Inferior parietal cortex (tissue), 1 donor: ENCODE measurements at regions not wholly inside any gene's neighbourhood (a gene's known extent, or its start where the extent isn't known, plus 50 kb on each side); places are given as distances from the start of the nearest gene placed in this dataset.
A peak's percentile ranks its signal among the peaks of the same experiment; 100 is the strongest.

Source experiments
- DNase-seq: peaks from one replicate; pipeline ENCODE4 v3.0.0-alpha.2; 2016; ENCODE audit errors: extremely low spot score

DNA sequence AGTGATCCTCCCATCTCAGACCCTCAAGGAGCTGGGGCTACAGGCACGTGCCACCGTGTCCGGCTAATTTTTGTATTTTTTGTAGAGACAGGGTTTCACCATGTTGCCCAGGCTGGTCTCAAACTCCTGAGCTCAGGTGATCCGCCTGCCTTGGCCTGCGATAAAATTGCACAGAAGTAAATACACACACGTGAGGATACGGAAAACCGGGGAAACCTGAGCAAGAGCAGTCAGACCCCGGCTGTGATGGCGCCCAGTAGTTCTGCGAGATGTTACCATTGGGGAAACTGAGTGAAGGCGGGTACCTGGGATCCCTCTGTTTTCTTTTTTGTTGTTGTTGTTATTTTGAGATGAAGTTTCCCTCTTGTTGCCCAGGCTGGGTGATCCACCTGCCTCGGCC lies 114.9 kb downstream of the C9orf50 start:
- no peak for DNase-seq

- no peak for DNase-seq
Measured at GRCh38 chr9:129505270-129505902, 115.5 kb downstream of the C9orf50 start.

DNA sequence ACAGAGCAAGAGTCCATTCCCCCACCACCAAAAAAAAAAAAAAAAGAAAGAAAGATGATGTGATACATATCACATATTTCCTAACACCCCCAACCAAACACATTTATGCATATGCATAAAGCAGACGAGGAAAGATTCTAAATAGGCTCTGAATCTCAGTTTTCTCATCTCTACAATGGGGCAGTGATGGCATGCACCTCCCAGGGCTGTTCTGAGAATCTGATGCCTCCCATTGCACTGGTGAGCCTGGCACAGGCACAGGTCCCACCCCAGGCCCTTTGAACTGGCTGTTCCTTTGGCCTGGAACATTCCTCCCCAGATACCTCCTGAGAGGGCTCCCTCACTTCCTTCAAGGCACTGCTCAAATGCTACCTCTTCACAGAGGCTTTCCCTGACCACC lies 116.5 kb downstream of the C9orf50 start:
- DNase-seq: no peak

GRCh38 chr9:129501771-129502319 lies 119.1 kb downstream of the C9orf50 start:
- no peak for DNase-seq

GRCh38 chr9:129500863-129501770 lies 119.8 kb downstream of the C9orf50 start:
- DNase-seq: no peak

- DNase-seq: no peak
Measured at GRCh38 chr9:129500161-129500862, 120.6 kb downstream of the C9orf50 start.

GRCh38 chr9:129498451-129499384 lies 122.2 kb downstream of the C9orf50 start:
- no peak for DNase-seq

- no peak for DNase-seq
Measured at GRCh38 chr9:129497813-129498450, 123.0 kb downstream of the C9orf50 start.

- no peak for DNase-seq
Measured at GRCh38 chr9:129497005-129497812, 123.7 kb downstream of the C9orf50 start.

- DNase-seq: peak; percentile 86
Measured at GRCh38 chr9:129496473-129497004, 124.4 kb downstream of the C9orf50 start.

DNA sequence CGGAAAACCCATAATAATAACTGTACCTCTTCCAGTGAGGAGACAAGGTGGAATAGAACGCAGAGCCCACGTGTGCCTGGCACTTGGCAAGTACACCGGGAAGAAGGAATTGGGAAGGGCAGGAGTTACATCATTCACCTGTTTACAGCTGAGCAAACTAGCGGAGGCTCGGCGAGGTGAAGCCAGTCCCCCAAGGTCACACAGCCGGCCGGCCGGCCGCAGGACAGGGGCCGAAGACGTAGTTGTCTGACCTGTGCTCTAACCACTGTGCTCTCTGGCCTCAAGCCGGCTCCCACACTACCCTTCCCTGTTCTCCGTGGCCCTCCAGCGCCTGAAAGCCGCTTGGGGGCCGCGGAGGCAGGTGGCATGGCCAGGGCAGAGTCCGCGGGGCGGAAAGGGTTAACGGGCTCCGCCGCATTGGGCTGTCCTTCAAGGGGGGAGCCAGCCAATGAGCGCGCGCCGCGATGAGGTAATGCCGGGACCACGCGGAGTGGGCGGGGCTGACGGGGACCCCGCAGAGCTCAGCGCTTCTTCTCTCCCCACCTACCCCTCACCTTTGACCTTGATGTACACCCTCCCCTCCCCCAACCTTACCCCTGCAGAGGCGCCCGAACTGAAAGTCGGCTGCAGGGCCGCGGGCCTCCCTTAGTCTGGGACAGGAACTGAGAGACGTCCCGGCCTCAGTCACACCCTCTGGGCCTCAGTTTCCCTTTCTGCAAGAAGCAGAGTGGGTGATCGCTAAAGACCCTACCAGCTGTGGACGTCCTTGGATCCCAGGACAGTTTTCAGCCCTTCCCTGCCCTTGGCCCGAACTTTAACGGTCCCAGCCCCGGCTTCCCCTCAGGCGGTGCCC lies 125.1 kb downstream of the C9orf50 start:
- peak; percentile 91 for DNase-seq

GRCh38 chr9:129494113-129494789 lies 126.7 kb downstream of the C9orf50 start:
- DNase-seq: no peak

DNA sequence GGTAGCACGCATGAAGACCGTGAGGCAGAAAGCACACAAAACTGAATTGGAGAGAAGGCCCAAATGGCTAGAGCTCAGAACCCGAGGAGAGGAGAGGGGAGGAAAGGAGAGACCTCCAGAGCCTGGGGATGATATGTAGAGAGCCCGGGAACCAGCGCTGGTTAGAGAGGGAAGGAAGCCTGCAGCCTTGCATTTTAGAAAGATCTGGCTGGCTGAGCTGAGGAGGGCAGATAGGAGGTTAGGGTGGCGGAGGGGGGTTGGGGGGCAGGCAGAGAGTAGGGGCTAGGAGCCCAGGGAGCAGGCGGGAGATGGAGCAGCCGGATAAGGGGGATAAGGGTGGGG lies 127.2 kb downstream of the C9orf50 start:
- DNase-seq: no peak

- no peak for DNase-seq
Measured at GRCh38 chr9:129493002-129493705, 127.7 kb downstream of the C9orf50 start.

DNA sequence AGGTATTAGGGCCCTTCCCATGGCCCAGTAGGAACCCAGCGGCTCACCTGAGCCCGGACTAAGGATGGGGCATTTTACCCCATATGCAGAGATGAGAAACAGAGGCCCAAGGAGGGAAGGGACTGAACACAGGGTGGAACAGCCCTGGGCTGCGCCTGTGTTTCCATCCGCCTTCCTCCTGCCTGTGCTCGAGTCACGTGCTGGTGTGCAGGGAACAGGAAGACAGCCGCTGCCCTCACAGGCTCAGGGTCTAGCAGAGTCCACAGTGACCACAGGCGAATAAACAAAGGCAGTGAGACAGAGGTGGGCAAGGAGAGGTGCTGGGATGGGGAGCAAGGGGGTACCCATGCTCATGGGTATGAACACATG lies 129.4 kb downstream of the C9orf50 start:
- DNase-seq: no peak

GRCh38 chr9:129490583-129491486 lies 130.1 kb downstream of the C9orf50 start:
- no peak for DNase-seq
